ENCODE measurements at regions not wholly inside any gene's neighbourhood (a gene's known extent, or its start where the extent isn't known, plus 50 kb on each side); places are given as distances from the start of the nearest gene placed in this dataset. TPM values are rescaled to one million over a fixed set of nuclear protein-coding genes. Genes with fewer than 3 reads are reported as not detected.
"Not testable (repeated sequence)": the region's sequence is repeated elsewhere in the genome, so short reads cannot be mapped to it uniquely, and the experiment has no call there.

DNA sequence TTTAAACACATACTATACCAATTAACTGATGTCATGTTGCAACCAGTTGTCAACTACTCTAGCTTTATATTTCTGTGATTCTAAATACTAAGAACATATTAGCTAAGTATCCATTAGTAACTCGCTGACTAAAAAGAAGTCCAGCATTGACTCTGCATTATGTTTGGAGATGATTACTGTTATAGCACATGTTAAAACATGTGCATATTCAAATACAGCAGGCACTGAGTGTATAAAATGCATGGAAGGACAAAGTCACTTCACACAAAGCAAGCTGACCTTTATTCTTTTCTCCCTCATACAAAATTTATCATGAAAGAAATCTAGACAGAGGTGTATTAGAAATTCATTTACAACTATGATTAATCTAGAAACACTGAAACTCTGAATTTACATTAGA is 159.3 kb downstream of the AVL9 start:
- H3K9me3 Mint-ChIP-seq; H3K4me1 Mint-ChIP-seq (ENCODE audit: low read depth); CTCF ChIA-PET; DNase-seq; H3K4me3 Mint-ChIP-seq; H3K27me3 Mint-ChIP-seq; H3K36me3 Mint-ChIP-seq; POLR2A ChIA-PET; H3K27ac Mint-ChIP-seq; intact Hi-C loops (cut with micrococcal nuclease): not testable (repeated sequence)

DNA sequence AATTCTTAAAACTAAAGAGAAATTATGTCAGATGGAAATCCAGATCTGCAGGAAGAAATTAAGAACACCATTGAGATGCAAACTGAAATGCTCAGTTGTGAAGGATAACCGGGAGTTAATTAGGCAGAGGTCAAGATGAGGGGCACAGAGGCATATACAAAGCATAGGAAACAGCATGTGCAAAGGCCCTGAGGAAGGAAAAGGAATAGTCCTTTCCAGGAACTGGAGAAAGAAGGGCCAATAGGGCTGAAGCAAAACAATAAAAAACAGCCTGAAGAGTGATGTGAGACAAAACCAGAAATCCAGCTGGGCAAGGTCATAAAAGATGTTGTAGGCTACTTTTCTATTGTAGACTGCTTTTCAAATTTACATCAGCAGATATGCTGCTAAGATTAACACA is 155.1 kb downstream of the AVL9 start:
- peaks cover 12% of the 10 kb centered on the region for H3K27me3 Mint-ChIP-seq
- POLR2A ChIA-PET; H3K4me1 Mint-ChIP-seq (ENCODE audit: low read depth); DNase-seq; CTCF ChIA-PET; H3K36me3 Mint-ChIP-seq; H3K4me3 Mint-ChIP-seq; intact Hi-C loops (cut with micrococcal nuclease); H3K9me3 Mint-ChIP-seq; H3K27ac Mint-ChIP-seq: not testable (repeated sequence)

DNA sequence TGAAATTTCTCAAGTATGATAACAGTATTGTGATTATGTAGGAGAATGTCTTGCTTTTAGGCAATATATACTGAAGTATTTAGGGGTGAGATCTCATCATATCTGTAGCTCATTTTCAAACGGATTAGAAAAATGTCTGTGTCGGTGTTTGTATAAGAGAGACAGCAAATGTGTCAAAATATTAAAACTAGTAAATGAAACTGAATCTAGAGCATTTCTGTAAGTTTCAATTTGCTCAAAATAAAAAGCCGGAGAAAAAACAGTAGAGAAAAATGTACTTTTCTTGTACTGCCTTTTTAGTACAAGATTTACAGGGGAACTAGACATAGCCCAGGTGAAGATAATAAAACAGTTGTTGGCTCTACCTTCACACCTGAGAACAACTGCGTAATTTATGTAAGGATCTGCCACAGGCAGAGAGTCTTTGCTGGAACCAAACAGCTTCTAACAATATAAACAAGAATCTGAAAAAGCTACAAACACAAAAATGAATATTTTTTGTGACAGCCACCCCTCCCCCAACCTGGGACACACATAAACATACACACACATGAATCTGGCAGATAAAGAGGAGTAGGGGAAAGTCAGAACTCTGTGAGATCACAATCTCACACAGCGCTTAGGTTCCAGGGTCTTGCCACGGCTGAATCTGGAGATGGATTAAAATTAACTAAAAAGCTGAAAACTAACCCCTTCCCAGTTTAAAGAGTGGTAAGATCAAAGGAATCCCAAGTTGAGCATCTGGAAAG is 153.3 kb downstream of the AVL9 start:
- ChIA-PET POLR2A (no interaction called here), CTCF (no interaction called here)
- Mint-ChIP-seq H3K27me3 (peaks cover 12% of the 10 kb centered on the region), H3K27ac (no peak overlapping the region), H3K9me3 (no peaks in the 10 kb centered on the region), H3K4me1 (ENCODE audit: low read depth) (no peaks in the 10 kb centered on the region), H3K4me3 (no peak overlapping the region), H3K36me3 (no peaks in the 10 kb centered on the region)
- intact Hi-C loops (cut with micrococcal nuclease), result no loop called here
- DNase-seq, result no peak

DNA sequence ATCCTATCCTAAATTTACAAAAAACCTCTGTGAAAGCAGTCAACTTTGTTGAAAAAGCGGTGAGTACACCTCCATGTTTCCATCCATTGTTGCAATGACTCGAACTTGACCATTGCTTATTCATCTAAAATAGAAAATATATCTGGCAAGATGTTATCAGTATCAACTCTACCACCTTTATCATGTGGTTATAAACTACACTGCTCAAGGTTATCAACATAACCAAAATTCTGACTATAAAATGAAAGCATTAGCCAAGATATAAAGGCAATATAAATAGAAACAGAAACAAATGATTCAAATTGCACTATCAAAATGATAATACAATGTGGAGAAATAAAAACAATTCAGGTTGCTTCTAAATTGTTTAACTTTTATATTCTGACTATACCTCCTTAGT is 150.0 kb downstream of the AVL9 start:
- DNase-seq; POLR2A ChIA-PET; H3K4me1 Mint-ChIP-seq (ENCODE audit: low read depth); H3K27ac Mint-ChIP-seq; H3K9me3 Mint-ChIP-seq; H3K36me3 Mint-ChIP-seq; intact Hi-C loops (cut with micrococcal nuclease); H3K4me3 Mint-ChIP-seq: not testable (repeated sequence)
- CTCF ChIA-PET, result interaction anchor here (0.6 kb wide), 1 partner anchor 465 kb away, joined by 4 read pairs; no protein-coding TSS in a partner anchor
- H3K27me3 Mint-ChIP-seq, result peaks cover 23% of the 10 kb centered on the region

DNA sequence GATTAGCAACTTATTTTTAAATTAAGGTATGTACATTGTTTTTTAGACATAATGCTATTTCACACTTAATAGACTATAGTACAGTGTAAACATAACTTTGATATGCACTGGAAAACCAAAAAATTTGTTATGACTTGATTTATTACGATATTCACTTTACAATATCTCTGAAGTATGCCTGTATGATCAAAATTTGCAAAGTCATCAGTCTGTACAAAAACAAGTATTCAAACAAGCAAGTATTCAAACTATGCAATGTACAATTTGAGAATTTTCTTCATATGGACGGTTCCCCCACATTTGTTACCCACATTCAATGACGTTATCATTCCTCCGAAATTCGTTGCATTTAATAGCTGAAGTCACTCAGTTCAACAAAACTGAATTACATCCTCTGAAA is 147.9 kb downstream of the AVL9 start:
- intact Hi-C loops (cut with micrococcal nuclease), result no loop called here
- Mint-ChIP-seq H3K9me3 (no peaks in the 10 kb centered on the region), H3K4me1 (ENCODE audit: low read depth) (peaks cover 4% of the 10 kb centered on the region), H3K27ac (no peak overlapping the region), H3K36me3 (no peaks in the 10 kb centered on the region), H3K4me3 (no peak overlapping the region), H3K27me3 (peaks cover 16% of the 10 kb centered on the region)
- CTCF ChIA-PET, result no interaction called here
- no peak for DNase-seq
- POLR2A ChIA-PET, result no interaction called here

DNA sequence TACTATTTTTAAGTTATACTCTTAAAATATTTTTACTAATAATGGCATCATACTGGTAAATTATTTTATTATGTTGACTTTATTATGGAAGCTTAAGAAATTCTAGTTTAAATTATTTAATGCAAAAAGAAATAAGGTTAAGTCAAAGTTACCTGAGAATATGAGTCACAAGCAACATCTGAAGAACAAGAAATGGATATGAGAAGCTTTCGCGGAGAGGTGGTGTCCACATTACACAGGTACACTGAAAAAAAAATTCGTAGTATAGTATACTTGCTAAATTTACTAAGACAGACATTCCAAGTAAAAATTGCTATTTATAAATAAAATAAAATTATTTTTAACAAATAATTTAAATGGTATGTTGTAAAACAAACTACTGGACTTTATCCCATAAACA is 143.8 kb downstream of the AVL9 start:
- peaks cover 17% of the 10 kb centered on the region for H3K27me3 Mint-ChIP-seq
- H3K4me1 Mint-ChIP-seq (ENCODE audit: low read depth), result peaks cover 4% of the 10 kb centered on the region
- no peak overlapping the region for H3K4me3 Mint-ChIP-seq
- H3K36me3 Mint-ChIP-seq, result no peaks in the 10 kb centered on the region
- H3K27ac Mint-ChIP-seq, result no peak overlapping the region
- DNase-seq, result no peak
- ChIA-PET CTCF (no interaction called here), POLR2A (no interaction called here)
- intact Hi-C loops (cut with micrococcal nuclease), result loop anchor here (5.0 kb wide), 1 partner anchor 147 kb away; the partner anchor contains the start of gene LSM5
- H3K9me3 Mint-ChIP-seq, result no peaks in the 10 kb centered on the region

DNA sequence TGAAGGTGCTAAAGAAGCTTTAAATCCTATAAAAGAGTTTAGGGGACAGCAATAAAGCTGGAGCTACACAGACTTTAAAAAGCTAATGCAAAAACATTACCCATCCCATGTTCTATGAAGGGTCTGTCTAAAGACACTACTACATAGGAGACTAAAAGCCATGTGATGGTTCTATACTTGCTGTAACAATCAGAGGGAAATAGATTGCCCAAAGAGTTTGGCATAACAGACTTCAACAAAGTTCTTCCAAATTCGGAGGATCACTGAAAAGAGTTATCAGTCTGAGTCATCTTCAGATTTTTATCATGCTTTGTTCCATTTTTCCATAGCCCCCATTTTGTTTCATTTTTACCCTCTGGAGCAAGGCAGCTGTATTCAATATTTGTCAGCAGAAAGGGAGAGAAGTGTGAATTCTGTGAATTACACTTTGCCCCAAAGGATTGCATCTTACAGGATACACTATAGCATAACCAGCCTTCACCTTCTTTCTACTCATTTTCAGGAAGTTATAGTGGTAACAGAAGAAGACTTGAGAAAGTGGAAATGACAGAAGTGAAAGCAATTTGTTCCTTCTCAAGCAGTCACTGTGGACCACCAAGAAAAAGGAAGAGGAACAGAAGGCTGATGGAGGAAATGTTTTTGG is 143.3 kb downstream of the AVL9 start:
- intact Hi-C loops (cut with micrococcal nuclease), result loop anchor here (5.0 kb wide), 1 partner anchor 146 kb away; the partner anchor contains the start of gene LSM5
- peaks cover 17% of the 10 kb centered on the region for H3K27me3 Mint-ChIP-seq
- DNase-seq; H3K36me3 Mint-ChIP-seq; H3K27ac Mint-ChIP-seq; H3K4me1 Mint-ChIP-seq (ENCODE audit: low read depth); H3K4me3 Mint-ChIP-seq; POLR2A ChIA-PET; H3K9me3 Mint-ChIP-seq; CTCF ChIA-PET: not testable (repeated sequence)

Small RNAs in the stretch of these regions (microRNA-seq; reads per million reads assigned to microRNA genes)
- gene MIR550A2 (ENCODE audit: borderline microRNAs expressed, borderline number of aligned reads, borderline replicate concordance) (not detected), gene MIR550B2 (ENCODE audit: borderline microRNAs expressed, borderline number of aligned reads, borderline replicate concordance) (not detected)

All from activated CD4-positive, alpha-beta memory T cell treated with anti-CD3 and anti-CD28 coated beads for 36 hours (primary cell).